Omental fat pad (tissue), 3 donors: ENCODE measurements at regions not wholly inside any gene's neighbourhood (a gene's known extent, or its start where the extent isn't known, plus 50 kb on each side); places are given as distances from the start of the nearest gene placed in this dataset.
"Not testable (repeated sequence)": the region's sequence is repeated elsewhere in the genome, so short reads cannot be mapped to it uniquely, and the experiment has no call there.

ENCODE experiments used
- ATAC-seq: fragments of 150-250 bp; one replicate; pipeline ENCODE4 v1.9.1; 2016; ENCODE audit warnings: mild to moderate bottlenecking, moderate library complexity; ENCODE audit not compliant: low FRiP score
- DNase-seq: peaks from one replicate; pipeline ENCODE4 v3.0.0-alpha.2; 2019; ENCODE audit warnings: low spot score
- TF ChIP-seq, protein P1 (sequence below), 3 donors: fragments of 450-650 bp; IDR thresholded peaks; one replicate each; pipeline ENCODE4 v1.5.1; 2016 to 2017; ENCODE audit warnings: antibody characterized with exemption in 3 of 3, mild to moderate bottlenecking in 3 of 3, moderate library complexity in 2 of 3

DNA sequence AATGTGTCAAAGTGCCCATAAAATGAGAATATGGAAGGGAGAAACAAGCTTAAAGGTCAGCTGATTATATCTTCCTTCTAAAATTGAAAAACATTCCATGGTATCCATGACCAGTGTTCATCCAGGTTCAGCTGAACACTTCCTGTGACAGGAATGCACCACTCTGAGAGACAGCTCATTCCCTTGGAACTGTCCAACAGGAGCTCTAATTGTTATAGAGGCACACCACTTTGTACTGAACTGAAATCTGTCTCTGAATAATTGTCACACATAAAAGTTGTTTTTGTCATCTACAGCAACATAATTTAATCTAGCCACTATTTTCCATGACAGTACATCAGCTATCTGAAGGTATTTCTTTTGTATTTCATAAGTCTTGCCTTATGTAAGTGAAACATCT is 195.9 kb upstream of the ZNF804A start:
- no peak for DNase-seq
- ATAC-seq, result no peak
- TF ChIP-seq, protein P1, sequence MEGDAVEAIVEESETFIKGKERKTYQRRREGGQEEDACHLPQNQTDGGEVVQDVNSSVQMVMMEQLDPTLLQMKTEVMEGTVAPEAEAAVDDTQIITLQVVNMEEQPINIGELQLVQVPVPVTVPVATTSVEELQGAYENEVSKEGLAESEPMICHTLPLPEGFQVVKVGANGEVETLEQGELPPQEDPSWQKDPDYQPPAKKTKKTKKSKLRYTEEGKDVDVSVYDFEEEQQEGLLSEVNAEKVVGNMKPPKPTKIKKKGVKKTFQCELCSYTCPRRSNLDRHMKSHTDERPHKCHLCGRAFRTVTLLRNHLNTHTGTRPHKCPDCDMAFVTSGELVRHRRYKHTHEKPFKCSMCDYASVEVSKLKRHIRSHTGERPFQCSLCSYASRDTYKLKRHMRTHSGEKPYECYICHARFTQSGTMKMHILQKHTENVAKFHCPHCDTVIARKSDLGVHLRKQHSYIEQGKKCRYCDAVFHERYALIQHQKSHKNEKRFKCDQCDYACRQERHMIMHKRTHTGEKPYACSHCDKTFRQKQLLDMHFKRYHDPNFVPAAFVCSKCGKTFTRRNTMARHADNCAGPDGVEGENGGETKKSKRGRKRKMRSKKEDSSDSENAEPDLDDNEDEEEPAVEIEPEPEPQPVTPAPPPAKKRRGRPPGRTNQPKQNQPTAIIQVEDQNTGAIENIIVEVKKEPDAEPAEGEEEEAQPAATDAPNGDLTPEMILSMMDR (IDR thresholded peaks at IDR 0.05), result no peak

DNA sequence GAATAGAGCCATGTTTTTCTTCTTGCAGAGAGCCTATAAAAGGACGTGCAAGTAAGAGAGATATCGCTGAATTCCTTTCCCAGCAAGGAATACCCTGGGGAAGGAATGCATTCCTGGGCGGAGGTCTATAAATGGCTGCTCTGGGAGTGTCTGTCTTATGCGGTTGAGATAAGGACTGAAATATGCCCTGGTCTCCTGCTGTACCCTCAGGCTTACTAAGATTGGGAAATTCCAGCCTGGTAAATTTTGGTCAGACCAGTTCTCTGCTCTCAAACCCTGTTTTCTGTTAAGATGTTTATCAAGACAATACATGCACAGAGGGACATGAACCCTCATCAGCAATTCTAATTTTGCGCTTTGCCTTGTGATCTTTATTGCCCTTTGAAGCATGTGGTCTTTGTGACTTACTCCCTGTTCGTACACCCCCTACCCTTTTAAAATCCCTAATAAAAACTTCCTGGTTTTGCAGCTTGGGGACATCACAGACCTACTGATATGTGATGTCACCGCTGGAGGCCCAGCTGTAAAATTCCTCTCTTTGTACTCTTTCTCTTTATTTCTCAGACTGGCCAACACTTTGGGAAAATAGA is 191.2 kb upstream of the ZNF804A start:
- not testable (repeated sequence) for ATAC-seq

DNA sequence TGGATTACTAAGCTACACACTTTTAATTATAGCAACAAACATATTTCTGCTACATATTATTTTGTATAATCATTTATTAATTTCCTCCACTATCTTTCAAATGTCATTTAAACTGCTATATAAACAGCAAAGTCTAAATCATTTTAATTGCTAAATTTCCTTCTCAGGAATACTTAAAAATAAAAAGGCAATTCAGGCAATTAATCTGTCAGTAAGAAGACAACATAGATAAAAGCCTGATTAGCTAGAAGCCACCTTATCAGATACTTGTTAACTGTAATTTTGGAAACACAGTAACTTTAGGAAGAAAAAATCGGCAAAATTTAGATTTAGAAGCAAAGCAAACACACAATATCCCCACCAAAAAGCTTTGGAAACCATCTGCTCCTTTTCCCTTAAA is 188.2 kb upstream of the ZNF804A start:
- TF ChIP-seq, protein P1 (IDR thresholded peaks at IDR 0.05), result no peak
- DNase-seq (no peak), ATAC-seq (no peak)

More for the DNA sequence above, 191.2 kb upstream of the ZNF804A start:
- DNase-seq, result not testable (repeated sequence)

DNA sequence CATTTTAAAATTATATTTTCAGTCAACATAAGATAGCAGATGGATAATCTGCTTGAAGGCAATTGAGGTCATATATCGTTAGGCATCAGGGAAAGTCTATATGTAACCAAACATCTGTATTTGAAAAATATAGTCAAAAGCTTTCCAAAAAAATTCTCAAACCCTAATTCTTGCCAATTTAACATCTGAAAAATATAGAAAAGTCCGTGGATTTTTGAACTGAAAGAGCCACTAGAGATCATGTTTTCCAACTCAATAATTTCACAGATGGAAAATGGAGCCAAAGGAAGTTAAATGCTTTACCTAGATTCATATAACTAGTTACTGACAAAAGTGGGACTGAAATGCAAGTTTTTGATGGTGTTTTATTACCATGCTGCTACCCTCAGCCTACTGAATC is 185.1 kb upstream of the ZNF804A start:
- ATAC-seq (no peak), DNase-seq (no peak)
- TF ChIP-seq, protein P1 (IDR thresholded peaks at IDR 0.05), result no peak

DNA sequence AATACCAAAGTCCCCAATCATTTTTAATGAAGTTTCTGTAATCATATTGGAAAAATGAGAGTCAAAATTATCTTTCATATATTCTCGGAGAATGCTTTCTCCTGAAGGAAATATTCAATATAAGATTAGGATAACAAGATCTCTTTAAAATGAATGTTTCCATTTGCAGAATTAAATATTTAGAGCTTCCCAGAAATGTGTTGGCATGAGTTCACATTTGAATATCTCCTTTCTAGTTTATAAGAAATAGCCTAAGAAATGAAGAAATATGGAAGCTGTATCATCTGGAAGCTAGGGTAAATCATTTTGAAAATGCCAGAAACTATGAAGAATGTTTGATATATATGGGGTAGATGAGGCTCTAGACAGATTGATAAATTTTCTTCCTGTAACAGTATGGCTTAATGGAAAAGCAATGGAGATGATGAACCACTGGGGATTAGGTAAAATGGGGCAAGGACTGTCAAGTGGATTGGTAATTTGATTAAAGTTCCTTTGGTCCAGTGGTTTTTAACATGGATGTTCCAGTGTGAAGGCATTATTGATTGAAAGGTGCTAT is 184.6 kb upstream of the ZNF804A start:
- TF ChIP-seq, protein P1 (IDR thresholded peaks at IDR 0.05), result no peak
- ATAC-seq (no peak), DNase-seq (no peak)

DNA sequence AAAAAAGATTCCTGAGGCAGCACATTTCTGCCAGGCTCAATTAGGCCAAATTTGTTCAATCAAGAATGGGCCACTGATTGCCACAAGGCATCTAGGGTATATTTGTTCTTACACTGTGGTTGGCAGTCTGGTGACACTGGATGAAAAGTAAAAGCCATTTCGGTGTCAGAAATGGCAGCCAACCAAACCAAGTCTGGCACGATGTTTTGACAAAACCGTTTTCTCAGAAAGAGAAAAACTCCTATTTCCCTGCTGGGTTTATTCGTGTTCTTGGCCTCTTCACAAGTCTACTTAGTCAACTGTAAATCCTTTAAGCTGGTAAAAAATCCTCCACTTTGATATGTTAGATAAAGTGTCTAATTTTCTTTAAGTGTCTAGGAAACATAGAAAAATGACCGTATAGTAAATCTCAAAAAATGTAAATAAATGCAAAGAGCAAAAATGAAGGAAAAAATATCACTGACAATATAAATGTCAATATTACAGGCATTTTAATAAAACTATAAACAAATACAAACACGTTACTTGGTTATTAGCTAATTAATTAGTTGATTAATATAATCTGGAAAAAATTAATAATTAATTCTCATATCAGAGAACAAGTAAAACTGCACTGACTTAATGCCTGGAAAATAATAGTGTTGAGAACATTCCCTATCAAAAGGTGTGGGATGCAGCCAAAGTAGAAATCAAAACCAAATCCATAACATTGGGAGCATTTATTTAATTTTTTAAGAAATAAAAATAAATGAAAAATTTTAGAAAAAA is 182.0 kb upstream of the ZNF804A start:
- ATAC-seq (no peak), DNase-seq (no peak)
- TF ChIP-seq, protein P1 (IDR thresholded peaks at IDR 0.05), result no peak

DNA sequence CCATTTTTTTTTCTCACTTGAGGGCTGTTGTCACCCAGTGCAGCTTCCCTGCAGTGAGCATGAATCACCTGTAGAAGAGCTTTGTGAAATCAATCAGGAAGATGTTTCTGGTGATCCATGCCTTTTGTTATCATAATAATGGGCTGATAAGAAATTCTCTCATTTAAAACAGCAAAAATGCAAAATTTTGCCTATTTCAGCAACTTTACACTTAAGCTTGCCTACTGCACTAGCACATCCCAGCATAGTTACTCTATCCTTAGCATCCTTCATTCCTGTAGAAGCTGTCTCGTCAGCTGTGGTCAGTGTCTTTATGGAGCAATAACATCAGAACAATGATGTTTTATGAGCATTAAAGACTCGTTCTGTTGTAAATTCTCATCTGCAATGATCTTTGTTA is 178.6 kb upstream of the ZNF804A start:
- no peak for ATAC-seq
- no peak for DNase-seq
- TF ChIP-seq, protein P1 (IDR thresholded peaks at IDR 0.05), result no peak

DNA sequence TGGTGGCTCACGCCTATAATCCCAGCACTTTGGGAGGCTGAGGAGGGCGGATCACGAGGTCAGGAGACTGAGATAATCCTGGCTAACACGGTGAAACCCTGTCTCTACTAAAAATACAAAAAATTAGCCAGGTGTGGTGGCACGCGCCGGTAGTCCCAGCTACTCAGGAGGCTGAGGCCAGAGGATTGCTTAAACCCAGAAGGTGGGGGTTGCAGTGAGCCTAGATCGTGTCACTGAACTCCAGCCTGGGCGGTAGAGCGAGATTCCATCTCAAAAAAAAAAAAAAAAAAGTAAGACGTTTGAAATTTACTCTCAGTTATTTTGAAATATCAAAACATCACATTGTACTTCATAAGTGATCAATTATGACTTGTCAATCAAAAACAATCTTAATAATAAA is 176.9 kb upstream of the ZNF804A start:
- DNase-seq, ATAC-seq: not testable (repeated sequence)
